NCI-H82 treated with DMSO at 0.1 percent for 48 hours (cell line): ENCODE measurements at regions not wholly inside any gene's neighbourhood (a gene's known extent, or its start where the extent isn't known, plus 50 kb on each side); places are given as distances from the start of the nearest gene placed in this dataset.

ENCODE experiments used
- DNase-seq: peaks from one replicate; lab custom pipeline; 2025; ENCODE audit not compliant: unreplicated experiment; lab: John Stamatoyannopoulos, UW

DNA sequence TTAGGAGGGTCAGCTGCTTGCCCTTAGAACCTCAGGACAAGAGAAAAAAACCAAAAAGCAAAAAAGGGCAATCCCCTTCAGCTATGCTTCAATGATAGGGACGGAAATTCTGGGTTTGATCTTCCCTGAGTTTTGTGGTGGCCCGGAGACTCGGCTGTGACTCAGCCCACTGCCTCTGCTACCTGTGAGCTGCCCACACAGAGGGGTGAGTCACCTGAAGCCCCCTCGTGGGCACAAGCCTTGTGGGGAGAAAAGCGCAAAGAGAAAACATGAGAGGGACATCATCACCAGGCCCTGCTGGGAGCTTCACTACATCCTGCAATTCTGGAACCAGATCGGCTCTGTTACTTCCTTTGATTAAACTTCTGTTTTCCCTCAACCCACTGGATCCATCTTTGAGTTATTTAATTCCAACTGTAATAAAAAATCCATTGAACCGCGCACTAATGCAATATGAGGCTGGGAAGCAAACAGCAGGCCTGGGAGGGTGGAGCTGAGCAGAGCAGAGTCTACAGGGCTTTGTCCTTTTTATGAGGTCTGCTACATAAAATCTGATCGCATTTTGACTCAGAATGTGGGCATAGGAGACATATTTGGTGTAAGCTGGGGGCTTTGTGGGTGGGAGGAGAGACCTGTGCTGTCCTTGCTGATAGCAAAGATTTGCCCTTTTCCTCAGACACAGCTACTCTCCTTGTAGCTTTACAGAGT is 58.7 kb upstream of the STUM start:
- DNase-seq = no peak

DNA sequence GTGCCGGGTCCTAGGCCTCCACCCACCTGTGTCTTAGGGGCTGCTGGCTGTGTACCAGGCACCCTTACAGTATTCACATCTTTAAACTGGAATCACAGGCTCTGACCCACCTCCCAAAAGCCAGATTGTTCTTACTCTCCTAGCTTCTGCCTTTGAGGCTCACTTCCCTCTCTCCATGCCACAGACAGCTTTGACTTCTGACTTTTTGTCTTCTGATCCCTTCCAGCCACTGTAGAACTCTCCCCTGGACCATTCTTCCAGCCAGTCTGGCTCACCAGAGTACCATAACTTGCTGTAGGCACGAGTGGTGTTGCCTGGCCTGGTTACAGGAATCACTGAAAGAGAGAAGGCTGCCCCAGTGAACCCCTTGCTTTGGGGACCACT is 58.1 kb upstream of the STUM start:
- no peak for DNase-seq

DNA sequence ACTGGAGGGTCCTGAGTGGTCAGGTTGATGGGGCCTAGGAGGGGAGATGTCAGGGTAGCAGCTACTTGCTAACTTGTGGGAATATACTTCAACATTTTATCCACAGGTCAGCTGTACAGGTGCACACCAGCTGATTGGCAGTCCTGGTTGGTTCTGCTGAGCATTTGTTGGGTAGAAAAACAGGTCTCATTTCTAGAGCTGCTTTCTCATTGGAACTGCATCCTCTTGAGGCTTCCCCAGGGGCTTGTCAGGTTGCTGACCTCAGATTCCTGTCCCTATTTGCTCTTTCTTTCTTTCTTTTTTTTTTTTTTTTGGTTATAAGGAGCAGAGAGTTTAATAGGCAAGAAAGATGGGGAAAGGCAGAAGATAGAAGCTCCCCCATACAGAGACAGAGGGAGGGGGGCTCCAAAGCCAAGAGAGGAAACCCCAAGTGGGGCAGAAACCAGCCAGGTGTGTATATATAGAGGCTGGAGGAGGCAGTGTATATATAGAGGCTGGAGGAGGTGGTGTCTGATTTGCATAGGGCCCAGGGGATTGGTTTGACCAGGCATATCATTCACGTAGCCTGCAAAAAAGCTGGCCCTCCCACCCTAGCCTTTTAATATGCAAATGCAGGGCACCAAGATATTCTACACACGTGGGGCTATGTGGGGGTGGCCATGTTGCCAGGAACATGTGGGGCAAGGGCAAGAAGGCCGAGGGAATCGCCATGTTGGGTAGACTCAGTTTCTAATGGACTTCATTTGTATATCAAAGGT is 57.3 kb upstream of the STUM start:
- DNase-seq = no peak

DNA sequence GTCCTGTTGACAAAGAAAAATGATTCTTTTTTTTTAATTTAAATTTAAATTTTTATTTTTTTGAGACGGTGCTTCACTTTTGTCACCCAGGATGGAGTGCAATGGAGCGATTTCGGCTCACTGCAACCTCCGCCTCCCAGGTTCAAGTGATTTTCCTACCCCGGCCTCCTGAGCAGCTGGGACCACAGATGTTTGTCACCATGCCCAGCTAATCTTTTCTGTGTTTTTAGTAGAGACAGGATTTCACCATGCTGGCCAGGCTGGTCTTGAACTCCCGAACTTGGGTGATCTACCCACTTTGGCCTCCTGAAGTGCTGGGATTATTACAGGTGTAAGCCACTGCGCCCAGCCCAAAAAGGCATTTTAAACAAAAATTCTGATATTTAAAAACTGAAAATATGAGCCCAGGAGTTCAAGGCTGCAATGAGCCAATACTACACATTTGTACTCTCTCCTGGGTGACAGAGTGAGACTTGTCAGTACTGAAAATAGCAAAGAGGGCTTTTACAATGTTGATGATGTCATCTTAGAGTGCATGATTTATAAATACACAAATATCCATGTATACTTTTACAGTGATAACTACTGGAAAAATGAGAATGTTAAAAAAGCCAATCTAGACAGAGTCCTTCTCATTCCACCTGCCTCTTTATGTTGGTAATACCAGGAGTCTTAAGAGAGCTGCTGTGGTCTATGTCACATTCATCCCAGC is 56.0 kb upstream of the STUM start:
- DNase-seq = no peak

DNA sequence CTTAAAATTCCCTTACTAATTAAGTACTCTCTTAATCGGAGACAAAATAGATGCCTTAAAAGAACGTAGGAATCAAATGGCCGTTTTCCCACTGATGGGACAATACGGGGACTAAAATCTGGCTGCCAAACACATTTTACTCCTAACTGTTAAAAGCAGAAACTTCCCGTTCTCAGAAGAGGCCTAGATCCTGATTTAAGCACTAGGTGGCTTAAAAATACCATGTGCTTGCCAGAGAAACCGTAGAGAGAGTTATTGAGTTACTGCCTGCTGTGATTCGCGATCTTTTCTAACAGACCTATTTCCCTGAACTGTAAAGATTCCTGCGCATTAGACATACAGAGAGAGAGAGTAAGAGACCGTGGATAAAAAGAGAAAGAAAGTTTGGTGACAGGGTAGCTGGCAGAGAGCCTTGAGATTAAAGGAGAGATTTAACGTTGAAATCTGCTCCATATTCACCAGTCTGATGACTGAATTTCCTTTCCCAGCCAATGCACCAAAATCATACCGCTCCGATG is 54.4 kb upstream of the STUM start:
- no peak for DNase-seq

DNA sequence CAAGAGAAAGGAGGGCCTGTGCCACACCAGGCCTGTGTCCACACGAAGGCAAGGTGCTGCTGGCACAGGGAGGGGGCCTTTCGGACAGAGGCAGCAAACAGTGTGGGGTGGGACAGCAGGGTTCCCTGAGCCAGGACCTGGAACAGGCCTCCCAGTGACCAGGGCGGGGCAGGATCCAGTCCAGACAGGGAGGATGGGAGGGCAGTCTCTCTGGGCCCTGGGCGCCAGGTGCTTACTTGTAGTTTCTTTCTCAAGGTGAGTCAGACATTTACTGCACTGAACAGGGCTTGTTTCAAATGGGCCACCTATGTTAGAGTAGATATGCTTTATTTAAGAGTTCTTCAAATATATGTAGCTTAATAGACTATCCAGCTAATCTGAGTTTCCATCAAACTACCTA is 52.8 kb upstream of the STUM start:
- DNase-seq = no peak

DNA sequence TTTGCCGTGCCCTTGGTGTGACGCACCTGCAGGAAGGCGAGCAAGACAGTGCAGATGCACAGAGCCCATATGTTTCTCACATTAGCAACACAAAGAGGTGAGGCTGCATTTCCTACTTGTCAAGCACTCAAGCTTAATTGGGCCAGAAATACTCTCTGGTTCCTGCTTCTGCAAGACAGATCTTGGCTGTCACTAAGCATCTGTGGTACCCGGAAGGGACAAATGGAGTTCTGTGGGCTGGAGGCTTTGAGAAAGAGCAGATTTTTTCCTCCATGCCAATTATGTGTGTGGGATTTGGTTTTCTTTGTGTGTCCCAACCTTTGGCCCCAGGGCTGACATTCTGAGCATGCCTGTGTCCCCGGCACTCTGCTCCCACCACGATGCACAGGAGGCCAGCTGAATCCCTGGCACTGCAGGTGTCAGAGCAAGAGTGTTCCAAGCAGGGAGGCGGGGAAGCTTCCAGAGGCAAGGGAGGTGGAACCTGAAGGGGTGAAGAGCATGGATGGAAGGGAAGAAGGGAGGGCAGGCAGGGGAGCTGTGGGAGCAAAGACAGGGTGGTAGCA is 52.0 kb upstream of the STUM start:
- no peak for DNase-seq

DNA sequence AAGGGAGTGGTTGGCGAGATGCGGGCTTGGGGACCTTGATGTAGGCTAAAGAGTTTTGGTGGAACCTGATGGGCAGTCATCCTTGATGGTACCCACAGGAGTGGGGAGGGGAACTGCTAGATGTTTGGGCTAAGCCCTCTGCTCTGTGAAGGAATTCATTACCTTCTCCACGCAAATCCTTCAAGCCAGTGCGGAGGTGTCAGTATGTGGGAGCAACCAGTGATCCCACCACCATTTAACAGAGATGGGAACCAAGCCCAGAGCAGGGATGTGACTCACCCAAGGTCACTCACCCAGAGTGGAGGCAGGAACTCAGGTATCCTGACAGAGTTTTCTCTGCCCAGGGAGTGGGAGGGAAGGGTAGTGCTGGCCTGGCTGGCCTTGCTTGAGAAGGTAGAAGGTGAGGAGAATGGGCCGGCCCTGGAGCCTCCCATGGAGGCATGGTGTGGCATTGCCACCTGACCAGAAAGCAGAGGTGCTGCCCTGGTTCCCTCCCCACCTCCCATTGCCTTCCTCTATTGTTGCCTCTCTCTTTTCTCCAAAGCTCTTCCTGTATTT is 51.2 kb upstream of the STUM start:
- DNase-seq = no peak

DNA sequence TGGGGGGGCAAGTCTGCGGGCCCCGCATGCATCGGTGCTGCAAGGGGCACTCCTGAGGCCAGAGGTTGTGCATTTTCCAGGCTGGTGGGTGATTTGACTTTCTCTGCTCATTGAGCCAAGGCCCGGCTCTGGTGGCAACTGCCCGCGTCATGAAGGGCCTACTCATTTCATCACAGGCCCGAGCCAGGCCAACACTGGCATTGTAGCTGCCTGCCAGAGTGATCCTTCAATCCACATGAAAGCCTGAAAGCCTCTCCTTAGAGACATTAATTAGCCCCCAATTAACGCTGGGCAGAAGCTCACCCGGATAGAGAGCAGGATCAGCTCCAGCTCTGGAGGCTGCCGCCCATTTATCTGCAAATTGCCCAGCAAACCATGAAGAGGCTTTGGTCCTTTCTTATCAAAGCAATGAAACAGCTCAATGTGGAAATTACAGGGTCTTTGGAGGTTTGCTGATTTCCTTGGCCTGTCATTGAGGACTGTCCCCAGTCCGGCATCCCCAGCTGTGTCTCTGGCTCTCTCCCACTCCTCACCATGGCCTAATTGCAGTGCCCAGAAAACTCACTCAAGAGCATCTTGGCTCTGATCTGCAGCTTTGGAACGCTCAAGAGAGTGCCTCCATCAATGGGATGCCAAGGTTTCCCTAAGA is 50.4 kb upstream of the STUM start:
- DNase-seq = no peak

DNA sequence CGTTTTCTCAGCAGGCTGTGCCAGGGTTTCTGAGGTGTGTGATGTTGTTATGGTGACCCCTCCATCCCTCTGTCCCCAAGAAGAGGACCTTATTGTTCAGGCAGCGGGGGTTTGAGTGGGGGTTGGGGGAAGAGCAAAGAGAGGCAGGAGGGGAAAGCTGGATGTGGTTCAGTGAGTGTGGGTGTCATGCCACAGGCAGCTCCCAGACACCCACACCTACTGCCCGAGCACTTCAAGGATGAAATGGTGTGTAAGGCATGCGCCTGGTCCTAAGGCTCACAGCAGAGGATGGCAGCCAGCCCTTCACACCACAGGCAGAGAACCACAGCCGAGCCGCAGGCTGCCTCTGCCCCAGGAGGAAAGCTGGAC is 49.9 kb upstream of the STUM start:
- DNase-seq = no peak
